OCI-M2 (cell line): ENCODE measurements at regions not wholly inside any gene's neighbourhood (a gene's known extent, or its start where the extent isn't known, plus 50 kb on each side); places are given as distances from the start of the nearest gene placed in this dataset.
"Not testable (repeated sequence)": the region's sequence is repeated elsewhere in the genome, so short reads cannot be mapped to it uniquely, and the experiment has no call there.

Experiments used
- DNase-seq: peaks from one replicate; lab custom pipeline; 2025; ENCODE audit not compliant: unreplicated experiment; lab: John Stamatoyannopoulos, UW

- DNase-seq, result no peak
Measured at GRCh38 chr10:29189256-29189655, 99.6 kb upstream of the LYZL1 start.

DNA sequence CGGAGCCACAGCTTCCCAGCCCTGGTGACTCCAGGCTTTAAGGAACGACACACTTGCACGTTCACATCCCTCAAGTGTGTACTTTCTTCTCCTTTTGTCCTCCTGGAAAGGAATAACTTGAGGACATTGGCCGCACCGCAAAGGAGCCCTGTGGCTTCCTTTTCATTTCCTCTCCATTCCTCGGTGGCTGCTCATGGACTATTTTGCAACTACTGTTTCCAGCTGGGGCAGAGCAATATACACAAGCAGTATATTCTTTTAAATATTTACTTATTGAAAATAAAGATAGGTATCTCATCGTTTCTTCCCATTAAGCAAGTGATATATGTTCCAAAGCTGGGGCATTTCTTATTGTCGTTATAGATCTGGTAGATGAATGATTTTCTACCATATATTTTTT, 97.2 kb upstream of the LYZL1 start:
- no peak for DNase-seq

- no peak for DNase-seq
Measured at GRCh38 chr10:29199339-29199738, 89.5 kb upstream of the LYZL1 start.

DNA sequence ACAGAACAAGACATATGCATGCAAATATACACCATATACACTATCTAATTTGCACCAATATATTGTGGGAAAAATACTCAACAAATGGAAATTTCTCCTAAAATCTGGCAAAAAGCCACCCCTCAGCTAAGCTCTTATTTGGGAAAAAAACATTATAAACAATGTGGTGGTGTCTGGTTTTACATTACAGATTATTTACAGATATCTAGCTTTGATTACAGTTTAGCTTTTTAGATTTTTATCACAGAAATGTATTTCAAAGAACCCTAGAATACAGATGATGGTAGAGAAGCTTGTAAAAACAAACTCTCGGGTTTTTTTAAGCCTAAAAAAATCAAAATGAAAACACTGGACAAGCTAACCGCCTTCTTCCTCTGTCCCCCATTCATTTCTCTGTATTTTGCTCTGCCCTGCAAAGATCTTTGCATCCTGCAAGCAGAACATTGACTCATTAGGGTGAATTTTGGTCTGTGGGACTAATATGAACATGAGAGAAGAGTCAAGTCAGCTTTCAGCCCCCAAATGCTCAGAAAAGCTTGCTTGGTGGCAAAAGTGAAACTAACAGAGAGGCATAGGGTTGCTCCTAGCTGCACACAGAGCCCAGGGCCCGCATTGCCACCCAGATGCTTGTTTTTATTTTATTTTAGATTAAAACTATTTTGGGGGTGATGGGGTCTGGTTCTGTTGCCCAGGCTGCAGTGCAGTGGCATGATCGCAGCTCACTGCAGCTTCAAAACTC, 88.8 kb upstream of the LYZL1 start:
- DNase-seq, result no peak

- no peak for DNase-seq
Measured at GRCh38 chr10:29202386-29202940, 86.4 kb upstream of the LYZL1 start.

DNA sequence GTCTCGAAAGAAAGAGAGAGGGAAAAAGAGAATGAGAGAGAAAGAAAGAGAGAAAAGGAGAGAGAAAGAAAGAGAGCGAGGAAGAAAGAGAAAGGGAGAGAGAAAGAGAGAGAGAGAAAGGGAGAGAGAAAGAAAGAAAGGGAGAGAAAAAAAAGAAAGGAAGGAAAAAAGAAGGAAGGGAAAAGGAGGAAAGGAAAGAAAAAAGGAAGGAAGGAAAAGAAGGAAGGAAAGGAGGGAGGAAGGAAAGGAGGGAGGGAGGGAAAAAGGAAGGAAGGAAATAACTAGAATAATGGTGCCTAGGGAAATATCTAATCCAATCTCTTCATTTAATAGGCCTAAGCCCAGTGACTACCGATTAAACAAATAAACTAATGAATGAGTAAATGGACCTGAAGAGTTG, 85.4 kb upstream of the LYZL1 start:
- no peak for DNase-seq

GRCh38 chr10:29204070-29204800, 84.6 kb upstream of the LYZL1 start:
- DNase-seq, result no peak

GRCh38 chr10:29205787-29206186, 83.1 kb upstream of the LYZL1 start:
- no peak for DNase-seq

GRCh38 chr10:29208845-29209244, 80.0 kb upstream of the LYZL1 start:
- no peak for DNase-seq

DNA sequence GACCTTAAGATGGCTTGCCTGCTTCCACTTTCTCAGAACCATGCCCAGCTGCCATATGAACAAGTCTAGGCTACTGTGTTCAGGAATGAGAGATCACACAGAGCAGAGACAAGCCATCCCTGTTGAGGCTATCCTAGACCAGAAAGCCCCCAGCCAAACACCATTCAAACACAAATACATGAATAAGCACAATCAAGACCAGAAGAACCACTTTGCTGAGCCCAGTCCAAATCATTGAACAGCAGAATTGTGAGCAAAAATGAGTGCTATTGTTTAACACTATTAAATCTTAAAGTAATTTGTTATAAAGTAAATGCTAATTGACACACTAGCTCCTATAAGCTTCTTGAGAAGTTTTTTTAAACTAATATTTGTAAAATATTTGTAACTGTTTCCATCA, 79.0 kb upstream of the LYZL1 start:
- DNase-seq, result no peak

DNA sequence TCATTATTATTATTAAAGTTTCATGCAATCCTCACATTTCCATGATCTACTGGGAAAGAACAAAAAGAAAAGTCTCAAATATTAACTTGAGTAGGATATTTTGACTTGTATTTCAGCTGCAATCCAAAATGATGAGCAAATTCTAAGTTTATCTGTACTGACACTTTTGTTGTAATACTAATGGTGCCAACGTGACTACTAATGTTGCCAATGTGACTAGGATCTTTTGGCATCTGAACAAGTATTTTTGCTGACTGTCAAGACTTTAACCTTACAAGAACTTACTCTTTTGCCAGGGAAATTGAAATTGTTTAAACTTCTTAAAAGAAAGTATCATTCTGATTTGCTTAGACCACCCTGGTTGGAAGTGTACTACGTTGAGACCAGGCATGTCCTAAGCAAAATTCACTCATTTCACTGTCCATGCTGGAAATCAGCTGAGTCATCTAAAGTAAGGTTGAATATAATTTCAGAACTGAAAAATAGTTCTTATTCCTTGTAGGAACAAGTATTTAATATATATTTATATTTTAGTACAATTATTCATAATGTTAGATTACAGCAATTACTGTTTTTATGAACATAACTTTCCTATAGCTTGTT, 78.5 kb upstream of the LYZL1 start:
- DNase-seq, result no peak

GRCh38 chr10:29212597-29212996, 76.3 kb upstream of the LYZL1 start:
- no peak for DNase-seq

DNA sequence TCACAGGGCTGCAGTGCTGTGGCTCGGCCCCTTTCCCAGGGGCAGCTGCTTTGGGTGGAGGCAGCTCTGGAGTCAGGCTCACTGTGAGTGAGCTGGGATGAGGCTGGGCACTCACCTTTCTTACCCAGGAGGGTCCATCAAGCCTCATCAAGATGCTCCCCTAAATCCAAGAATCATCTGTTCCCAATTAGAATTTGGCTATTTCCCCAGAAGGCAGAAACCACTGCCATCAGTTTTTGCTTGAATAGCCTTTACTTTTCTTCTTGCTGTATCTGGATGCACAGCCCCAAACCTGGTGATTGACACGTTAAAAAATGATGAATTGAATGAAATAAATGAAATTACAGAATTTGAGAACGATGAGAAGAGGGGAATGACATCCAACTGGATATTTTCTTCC, 74.3 kb upstream of the LYZL1 start:
- no peak for DNase-seq

DNA sequence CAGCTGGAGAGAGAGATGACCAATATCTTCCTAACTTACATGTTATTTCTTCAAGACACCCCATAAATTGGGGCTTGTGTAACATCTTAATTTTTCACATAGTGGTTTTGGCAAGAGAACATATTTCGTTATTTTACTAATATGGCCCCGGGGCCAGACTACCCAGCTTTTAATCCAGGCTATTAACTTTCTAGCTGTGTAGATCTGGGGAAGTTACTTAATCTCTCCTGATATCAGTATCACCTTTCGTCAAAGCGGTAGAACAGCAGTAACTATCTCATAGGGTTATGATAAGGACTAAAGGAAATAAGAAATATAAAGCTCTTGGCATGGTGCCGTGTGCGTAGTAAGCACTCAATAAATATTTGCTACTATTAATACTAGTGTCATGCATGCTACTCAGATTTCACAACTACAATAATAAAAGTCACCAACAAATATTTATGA, 71.6 kb upstream of the LYZL1 start:
- no peak for DNase-seq

DNA sequence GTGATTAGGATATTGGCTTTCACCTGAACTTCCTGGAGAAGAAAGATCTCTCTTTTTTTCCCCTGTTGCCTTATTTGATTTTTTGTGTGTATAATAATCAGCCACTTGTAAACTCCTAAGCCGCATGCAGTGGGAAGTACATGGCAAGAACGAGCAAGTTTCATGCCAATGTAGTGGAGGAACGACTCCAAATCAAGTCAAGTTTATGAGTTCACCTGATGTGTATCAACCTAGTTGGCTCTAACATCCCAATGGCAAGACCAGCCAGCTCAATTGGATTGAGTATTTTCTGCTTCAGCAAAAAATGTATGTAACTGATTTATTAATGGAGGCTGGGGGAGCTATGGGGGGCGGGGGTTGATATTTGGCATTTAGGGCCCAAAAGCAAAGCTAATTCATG, 65.5 kb upstream of the LYZL1 start:
- DNase-seq, result no peak

DNA sequence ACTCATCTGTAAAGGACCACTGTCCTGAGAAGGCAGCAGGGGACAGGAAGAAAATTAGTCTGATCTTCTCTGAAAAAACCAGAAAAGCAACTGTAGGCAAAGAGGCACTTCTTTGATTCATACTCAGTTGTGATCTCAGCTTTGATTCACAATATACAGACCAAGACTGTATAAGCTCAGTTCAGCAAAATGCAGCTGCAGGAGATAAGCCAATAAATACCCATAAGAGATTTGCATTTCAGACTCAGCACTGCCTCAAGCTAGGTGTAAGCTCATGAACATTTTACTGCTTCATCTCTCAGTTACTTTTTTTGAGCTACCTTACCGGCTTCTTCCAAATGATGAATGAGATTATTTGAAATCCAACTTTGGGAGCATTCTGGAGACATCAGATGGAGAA, 64.2 kb upstream of the LYZL1 start:
- no peak for DNase-seq

- DNase-seq, result no peak
Measured at GRCh38 chr10:29227201-29227600, 61.7 kb upstream of the LYZL1 start.

DNA sequence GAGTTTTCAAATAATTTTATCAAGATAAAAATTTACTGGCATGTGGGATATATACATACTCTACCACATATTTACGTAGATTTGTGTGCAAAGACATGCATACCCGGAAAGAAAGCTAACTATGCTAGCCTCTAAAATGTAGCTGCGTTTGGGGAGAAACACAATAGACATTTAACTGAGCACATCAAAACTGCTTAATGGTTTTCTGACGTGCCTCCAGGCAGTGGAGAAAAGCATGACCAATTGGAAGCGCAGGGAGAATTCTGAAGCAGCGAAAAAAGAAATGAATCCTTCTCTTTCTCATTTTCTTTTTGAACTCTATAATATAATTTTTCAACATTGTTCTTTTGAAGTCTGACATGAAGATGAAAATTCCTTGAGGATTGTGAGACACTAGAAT, 60.3 kb upstream of the LYZL1 start:
- no peak for DNase-seq

- DNase-seq, result no peak
Measured at GRCh38 chr10:29229258-29229705, 59.6 kb upstream of the LYZL1 start.

- DNase-seq, result not testable (repeated sequence)
Measured at GRCh38 chr10:29236910-29237309, 52.0 kb upstream of the LYZL1 start.

DNA sequence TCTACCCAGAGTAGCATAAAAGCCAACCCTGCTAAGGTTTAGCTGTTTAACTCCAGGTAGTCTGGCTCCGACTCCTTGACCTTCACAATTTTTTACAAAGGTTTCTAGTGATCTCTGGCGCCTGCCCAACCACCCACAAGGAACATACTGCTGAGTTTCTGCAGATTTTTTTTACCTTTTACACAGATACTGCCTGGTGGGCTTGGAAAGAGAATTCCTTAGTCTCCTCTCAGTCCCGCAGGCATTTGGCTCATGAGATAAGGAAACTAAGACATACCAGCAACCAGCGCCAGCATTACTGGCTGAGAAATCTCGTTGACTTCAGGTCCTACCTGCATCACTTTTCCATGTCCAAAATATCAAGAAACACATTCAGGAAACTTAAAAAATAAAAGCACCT, 51.1 kb upstream of the LYZL1 start:
- DNase-seq, result no peak
